GM12878 (cell line): ENCODE measurements at regions not wholly inside any gene's neighbourhood (a gene's known extent, or its start where the extent isn't known, plus 50 kb on each side); places are given as distances from the start of the nearest gene placed in this dataset.
A peak's percentile ranks its signal among the peaks of the same experiment; 100 is the strongest.

ENCODE experiments used
- ATAC-seq: fragments of 200-7000 bp; cut with Tn5 transposase; 3 replicates; pipeline ENCODE4 v1.9.1; 2020; ENCODE audit warnings: mild to moderate bottlenecking, moderate library complexity
- BruUV-seq: library from RNA; stranded (reverse); fragments of 400-500 nt; replicated peaks from 2 replicates; lab custom pipeline; 2021; lab: Mats Ljungman, UMichigan
- CTCF ChIA-PET: fragments of 300-600 bp; sonication (Branson Sonifier 250); formaldehyde crosslinking; extraction: SDS; loops from one replicate; lab custom pipeline; 2021; ENCODE audit warnings: inconsistent platforms; lab: Yijun Ruan, JAX
- POLR2A ChIA-PET: fragments of 350-600 bp; formaldehyde crosslinking; extraction: SDS; loops from one replicate; lab custom pipeline; 2021; ENCODE audit warnings: inconsistent platforms; lab: Charles Lee
- RAD21 ChIA-PET: fragments of 300-600 bp; sonication (Branson Sonifier 250); formaldehyde crosslinking; loops from one replicate; lab custom pipeline; 2023; ENCODE audit warnings: antibody characterized with exemption; ENCODE audit not compliant: unreplicated experiment; lab: Charles Lee
- SMC1A ChIA-PET: fragments of 300-600 bp; sonication (Branson Sonifier 250); formaldehyde crosslinking; loops from one replicate; lab custom pipeline; 2023; ENCODE audit not compliant: unreplicated experiment, uncharacterized antibody; lab: Charles Lee
- DNase-seq: peaks from one replicate; pipeline ENCODE4 v3.0.0-alpha.2; 2011; ENCODE audit warnings: low read depth, low spot score
- FAIRE-seq: peaks from 3 replicates; lab custom pipeline; 2011; peaks lifted over from hg19 to GRCh38; lab: Jason Lieb, UNC
- H2AFZ ChIP-seq: 2 replicates; pipeline ENCODE4 v1.6.0; 2011; ENCODE audit warnings: low read depth, low read length, control low read depth; ENCODE audit not compliant: control insufficient read depth
- H3K27ac ChIP-seq: 2 replicates; pipeline ENCODE4 v1.5.1; 2011; ENCODE audit warnings: control low read depth; ENCODE audit not compliant: control insufficient read depth, insufficient read depth
- H3K27me3 ChIP-seq, 2 experiments: replicated peaks in 1 of 2; 2 replicates each; pipeline versions ENCODE4 v1.6.0 to v1.6.1; 2011; ENCODE audit warnings: low read length in 1 of 2; ENCODE audit not compliant: control insufficient read depth in 2 of 2, insufficient read depth in 2 of 2
- H3K36me3 ChIP-seq, 2 experiments: 2 replicates each; pipeline ENCODE4 v1.5.1; 2011; ENCODE audit warnings: low read length in 1 of 2; ENCODE audit not compliant: control insufficient read depth in 2 of 2, insufficient read depth in 2 of 2
- H3K4me1 ChIP-seq: 2 replicates; pipeline ENCODE4 v1.6.1; 2011; ENCODE audit warnings: mild to moderate bottlenecking, low read length, moderate library complexity, mixed read lengths; ENCODE audit not compliant: control insufficient read depth, insufficient read depth
- H3K4me2 ChIP-seq: 2 replicates; pipeline ENCODE4 v1.6.0; 2011; ENCODE audit warnings: control low read depth; ENCODE audit not compliant: control insufficient read depth, insufficient read depth
- H3K4me3 ChIP-seq: fragments of 200-600 bp; sonication (generic); 2 replicates; pipeline ENCODE4 v1.5.1; 2016
- H3K79me2 ChIP-seq: 2 replicates; pipeline ENCODE4 v1.6.0; 2011; ENCODE audit warnings: low read length; ENCODE audit not compliant: control insufficient read depth, insufficient read depth
- H3K9ac ChIP-seq: 2 replicates; pipeline ENCODE4 v1.8.0; 2011; ENCODE audit warnings: low read length, control low read depth, mixed read lengths; ENCODE audit not compliant: control insufficient read depth, insufficient read depth
- H3K9me3 ChIP-seq: replicated peaks from 3 replicates; pipeline ENCODE4 v1.5.1; 2011; ENCODE audit warnings: mild to moderate bottlenecking, low read length; ENCODE audit not compliant: control insufficient read depth, insufficient read depth
- H4K20me1 ChIP-seq: 2 replicates; pipeline ENCODE4 v1.6.0; 2011; ENCODE audit not compliant: control insufficient read depth, insufficient read depth
- BCL11A ChIP-seq: IDR thresholded peaks from 2 replicates; pipeline ENCODE4 v1.6.1; 2011; ENCODE audit warnings: low read depth, low read length
- CBFB ChIP-seq: IDR thresholded peaks from 2 replicates; pipeline ENCODE4 v1.6.1; 2016; ENCODE audit warnings: antibody characterized with exemption, low read depth
- CBX5 ChIP-seq: sonication (generic); IDR thresholded peaks from 2 replicates; pipeline ENCODE4 v1.6.1; 2016; ENCODE audit warnings: low read depth, moderate library complexity, mild to moderate bottlenecking, inconsistent platforms
- GATAD2B ChIP-seq: fragments of 450-650 bp; conservative IDR thresholded peaks from 2 replicates; pipeline ENCODE4 v1.6.1; 2017; ENCODE audit warnings: low read depth, mild to moderate bottlenecking, moderate library complexity
- NBN ChIP-seq: fragments of 450-650 bp; IDR thresholded peaks from 2 replicates; pipeline ENCODE4 v1.6.1; 2016
- NRF1 ChIP-seq: conservative IDR thresholded peaks from 2 replicates; pipeline ENCODE4 v1.6.1; 2011; ENCODE audit warnings: mild to moderate bottlenecking, low read depth, low read length, improper control_type of control experiment
- POLR2A ChIP-seq: IDR thresholded peaks from 2 replicates; pipeline ENCODE4 v1.6.1; 2011; ENCODE audit warnings: low read depth, mild to moderate bottlenecking, low read length
- RBBP5 ChIP-seq: fragments of 200-600 bp; sonication (generic); conservative IDR thresholded peaks from 2 replicates; pipeline ENCODE4 v1.6.1; 2016
- SREBF2 ChIP-seq: IDR thresholded peaks from 2 replicates; pipeline ENCODE4 v1.6.1; 2012; ENCODE audit warnings: mild to moderate bottlenecking, low read length
- STAT1 ChIP-seq: fragments of 450-650 bp; conservative IDR thresholded peaks from 2 replicates; pipeline ENCODE4 v1.6.1; 2014; ENCODE audit warnings: antibody characterized with exemption, mild to moderate bottlenecking
- ZBED1 ChIP-seq: IDR thresholded peaks from 2 replicates; pipeline ENCODE4 v1.6.1; 2016; ENCODE audit warnings: borderline replicate concordance
- WGBS: methylation state at CpG from one replicate; pipeline ENCODE4 v1.1.6; 2016; ENCODE audit warnings: low lambda C conversion rate; ENCODE audit not compliant: insufficient replicate concordance, insufficient coverage; ENCODE audit errors: missing lambda C conversion rate; 5-methylcytosine and 5-hydroxymethylcytosine counted together
- in situ Hi-C: fragments of 300-500 bp; cut with MboI; formaldehyde crosslinking; loops from 9 replicates; pipeline ENCODE4 v1.14.3; 2018; ENCODE audit warnings: mixed read lengths
- intact Hi-C: fragments of 100-400 bp; cut with micrococcal nuclease; formaldehyde crosslinking; loops from one replicate; pipeline ENCODE4 v1.14.2; 2022; ENCODE audit not compliant: unreplicated experiment
- TF ChIP-seq, protein P1 (sequence below): fragments of 450-650 bp; formaldehyde crosslinking; IDR thresholded peaks from 2 replicates; pipeline ENCODE4 v1.4.0; 2022; ENCODE audit warnings: mild to moderate bottlenecking, moderate library complexity
- TF ChIP-seq, protein P2 (sequence below): fragments of 450-650 bp; IDR thresholded peaks from 2 replicates; pipeline ENCODE4 v1.6.1; 2014; ENCODE audit warnings: mild to moderate bottlenecking

GRCh38 chr9:38129366-38129765, 60.3 kb upstream of the SHB start:
- 52% methylated on average over 6 of the region's 6 CpGs for WGBS

GRCh38 chr9:38128752-38129270, 59.8 kb upstream of the SHB start:
- ChIA-PET SMC1A (interaction anchor here (1.0 to 2.7 kb wide), 7 partner anchors 8 to 99 kb away, joined by 3 to 22 read pairs (median 6); no protein-coding TSS in a partner anchor), POLR2A (interaction anchor here (1.0 to 1.8 kb wide), 6 partner anchors 8 to 31 kb away, joined by 3 to 8 read pairs (median 4); no protein-coding TSS in a partner anchor), RAD21 (interaction anchor here (0.8 to 1.9 kb wide), 2 partner anchors 23 to 41 kb away, joined by 3 to 14 read pairs; no protein-coding TSS in a partner anchor), CTCF (interaction anchor here (1.0 to 11.0 kb wide), 5 partner anchors 9 to 40 kb away, joined by 3 to 116 read pairs (median 4); no protein-coding TSS in a partner anchor)
- Histone ChIP-seq H3K9ac (no peak overlapping the region), H3K27ac (no peak overlapping the region), H3K9me3 (no peaks in the 10 kb centered on the region), H2AFZ (no peak overlapping the region), H3K36me3 (no peaks in the 10 kb centered on the region), H3K4me1 (no peaks in the 10 kb centered on the region), H3K4me2 (no peak overlapping the region), H4K20me1 (no peaks in the 10 kb centered on the region), H3K4me3 (no peak overlapping the region), H3K27me3 (peaks cover 0 to 2% of the 10 kb centered on the region in 2 experiments; a peak in 3 of 4 replicates), H3K79me2 (no peaks in the 10 kb centered on the region)
- BruUV-seq: no TSS peak
- in situ Hi-C loops (no loop called here), intact Hi-C loops (no loop called here)
- ATAC-seq (no peak), FAIRE-seq (no peak), DNase-seq (no peak)
- 31% methylated on average over 5 of the region's 5 CpGs for WGBS
- peak; percentile 37; the same call in 1 of the 2 replicates for TF ChIP-seq NBN
- TF ChIP-seq, protein P1, sequence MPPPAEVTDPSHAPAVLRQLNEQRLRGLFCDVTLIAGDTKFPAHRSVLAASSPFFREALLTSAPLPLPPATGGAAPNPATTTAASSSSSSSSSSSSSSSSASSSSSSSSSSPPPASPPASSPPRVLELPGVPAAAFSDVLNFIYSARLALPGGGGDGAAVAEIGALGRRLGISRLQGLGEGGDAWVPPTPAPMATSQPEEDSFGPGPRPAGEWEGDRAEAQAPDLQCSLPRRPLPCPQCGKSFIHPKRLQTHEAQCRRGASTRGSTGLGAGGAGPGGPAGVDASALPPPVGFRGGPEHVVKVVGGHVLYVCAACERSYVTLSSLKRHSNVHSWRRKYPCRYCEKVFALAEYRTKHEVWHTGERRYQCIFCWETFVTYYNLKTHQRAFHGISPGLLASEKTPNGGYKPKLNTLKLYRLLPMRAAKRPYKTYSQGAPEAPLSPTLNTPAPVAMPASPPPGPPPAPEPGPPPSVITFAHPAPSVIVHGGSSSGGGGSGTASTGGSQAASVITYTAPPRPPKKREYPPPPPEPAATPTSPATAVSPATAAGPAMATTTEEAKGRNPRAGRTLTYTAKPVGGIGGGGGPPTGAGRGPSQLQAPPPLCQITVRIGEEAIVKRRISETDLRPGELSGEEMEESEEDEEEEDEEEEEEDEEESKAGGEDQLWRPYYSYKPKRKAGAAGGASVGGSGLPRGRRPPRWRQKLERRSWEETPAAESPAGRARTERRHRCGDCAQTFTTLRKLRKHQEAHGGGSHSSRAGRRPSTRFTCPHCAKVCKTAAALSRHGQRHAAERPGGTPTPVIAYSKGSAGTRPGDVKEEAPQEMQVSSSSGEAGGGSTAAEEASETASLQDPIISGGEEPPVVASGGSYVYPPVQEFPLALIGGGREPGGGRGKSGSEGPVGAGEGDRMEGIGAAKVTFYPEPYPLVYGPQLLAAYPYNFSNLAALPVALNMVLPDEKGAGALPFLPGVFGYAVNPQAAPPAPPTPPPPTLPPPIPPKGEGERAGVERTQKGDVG (CRISPR knock-in tag): no peak
- TF ChIP-seq RBBP5: no peak
- TF ChIP-seq STAT1: no peak
- no peak for TF ChIP-seq ZBED1
- no peak for TF ChIP-seq CBFB
- no peak for TF ChIP-seq BCL11A
- TF ChIP-seq POLR2A: no peak

More at GRCh38 chr9:38129366-38129765, 60.3 kb upstream of the SHB start:
- FAIRE-seq: no peak
- Histone ChIP-seq H3K9me3 (no peaks in the 10 kb centered on the region), H3K4me3 (no peak overlapping the region), H3K27me3 (peaks cover 0 to 2% of the 10 kb centered on the region in 2 experiments; a peak in 3 of 4 replicates), H3K36me3 (no peaks in the 10 kb centered on the region), H2AFZ (no peak overlapping the region), H3K4me1 (no peaks in the 10 kb centered on the region), H4K20me1 (no peaks in the 10 kb centered on the region), H3K9ac (no peak overlapping the region), H3K79me2 (no peaks in the 10 kb centered on the region), H3K27ac (no peak overlapping the region), H3K4me2 (no peak overlapping the region)
- ChIA-PET SMC1A (interaction anchor here (0.6 to 5.6 kb wide), 8 partner anchors 9 to 99 kb away, joined by 3 to 106 read pairs (median 14); no protein-coding TSS in a partner anchor), RAD21 (interaction anchor here (0.8 to 2.3 kb wide), 4 partner anchors 13 to 23 kb away, joined by 3 to 17 read pairs (median 10); no protein-coding TSS in a partner anchor), CTCF (interaction anchor here (1.6 to 11.0 kb wide), 4 partner anchors 20 to 40 kb away, joined by 4 to 116 read pairs (median 6); no protein-coding TSS in a partner anchor), POLR2A (interaction anchor here (1.0 to 1.8 kb wide), 3 partner anchors 8 to 14 kb away, joined by 3 to 8 read pairs (median 3); no protein-coding TSS in a partner anchor)
- TF ChIP-seq, protein P2, sequence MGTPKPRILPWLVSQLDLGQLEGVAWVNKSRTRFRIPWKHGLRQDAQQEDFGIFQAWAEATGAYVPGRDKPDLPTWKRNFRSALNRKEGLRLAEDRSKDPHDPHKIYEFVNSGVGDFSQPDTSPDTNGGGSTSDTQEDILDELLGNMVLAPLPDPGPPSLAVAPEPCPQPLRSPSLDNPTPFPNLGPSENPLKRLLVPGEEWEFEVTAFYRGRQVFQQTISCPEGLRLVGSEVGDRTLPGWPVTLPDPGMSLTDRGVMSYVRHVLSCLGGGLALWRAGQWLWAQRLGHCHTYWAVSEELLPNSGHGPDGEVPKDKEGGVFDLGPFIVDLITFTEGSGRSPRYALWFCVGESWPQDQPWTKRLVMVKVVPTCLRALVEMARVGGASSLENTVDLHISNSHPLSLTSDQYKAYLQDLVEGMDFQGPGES: no peak
- no peak for TF ChIP-seq NRF1
- TF ChIP-seq SREBF2: no peak
- TF ChIP-seq GATAD2B: no peak
- TF ChIP-seq CBX5: no peak
- DNase-seq: no peak
- BruUV-seq: no TSS peak
- no peak for ATAC-seq
- intact Hi-C loops: no loop called here
- in situ Hi-C loops: no loop called here
